RPMI7951 (cell line): ENCODE measurements at regions not wholly inside any gene's neighbourhood (a gene's known extent, or its start where the extent isn't known, plus 50 kb on each side); places are given as distances from the start of the nearest gene placed in this dataset.
A peak's percentile ranks its signal among the peaks of the same experiment; 100 is the strongest.
"Not testable (repeated sequence)": the region's sequence is repeated elsewhere in the genome, so short reads cannot be mapped to it uniquely, and the experiment has no call there.

Experiments used
- DNase-seq: peaks from one replicate; pipeline ENCODE4 v3.0.0-alpha.2; 2012; ENCODE audit warnings: low read depth

DNA sequence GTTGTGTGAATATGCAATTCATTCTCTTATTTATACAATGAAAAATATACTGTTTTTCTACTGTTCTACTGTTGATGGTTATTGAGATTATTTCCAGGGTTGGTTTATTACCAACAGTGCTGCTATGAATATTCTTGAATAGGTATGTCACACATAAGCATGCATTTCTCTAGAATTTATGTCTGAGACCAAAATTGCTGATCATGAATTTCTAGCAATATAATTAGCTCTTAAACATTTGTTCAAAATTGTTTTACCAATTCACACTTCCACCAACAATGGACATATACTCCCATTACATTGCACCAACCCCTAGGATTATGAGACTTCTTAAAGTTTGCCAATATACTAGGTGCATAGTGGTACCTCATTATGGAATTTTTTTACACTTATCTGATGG lies 164.1 kb upstream of the KCNQ5 start:
- no peak for DNase-seq

DNA sequence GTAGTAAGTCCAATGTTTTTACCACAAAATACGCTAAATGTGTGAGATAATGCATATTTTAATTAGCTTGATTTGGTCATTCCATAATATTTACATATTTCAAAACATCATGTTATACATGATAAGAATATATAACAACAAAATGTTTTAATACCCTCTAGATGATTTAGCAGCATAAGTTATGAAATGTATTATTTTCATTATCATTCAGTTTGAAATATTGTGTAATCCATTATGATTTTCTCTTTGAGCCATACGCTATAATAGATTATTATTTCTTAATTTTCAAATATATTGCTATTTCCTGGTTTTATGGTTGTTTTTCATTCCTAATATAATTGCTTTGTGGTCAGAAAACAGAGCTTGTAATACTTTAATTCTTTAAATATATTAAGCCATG lies 163.3 kb upstream of the KCNQ5 start:
- no peak for DNase-seq

DNA sequence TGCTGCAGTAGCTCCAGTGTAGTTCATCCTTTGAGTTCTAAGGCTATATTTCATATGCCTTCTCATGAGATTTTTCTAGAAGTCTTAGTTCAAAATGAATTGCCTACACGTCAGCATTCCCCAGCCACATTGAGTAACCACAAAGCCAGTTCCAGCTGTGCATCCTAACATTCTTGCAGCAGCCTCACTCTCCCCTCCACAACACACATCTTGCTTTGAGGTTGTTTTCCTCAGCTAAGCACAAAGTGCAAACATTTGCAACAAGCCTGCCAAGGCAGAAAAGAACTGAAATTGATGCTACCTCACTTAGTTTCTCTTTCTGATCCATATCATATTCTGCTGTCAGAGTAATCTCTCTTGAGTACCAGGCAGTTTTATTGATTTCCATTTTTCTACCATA lies 160.7 kb upstream of the KCNQ5 start:
- no peak for DNase-seq

DNA sequence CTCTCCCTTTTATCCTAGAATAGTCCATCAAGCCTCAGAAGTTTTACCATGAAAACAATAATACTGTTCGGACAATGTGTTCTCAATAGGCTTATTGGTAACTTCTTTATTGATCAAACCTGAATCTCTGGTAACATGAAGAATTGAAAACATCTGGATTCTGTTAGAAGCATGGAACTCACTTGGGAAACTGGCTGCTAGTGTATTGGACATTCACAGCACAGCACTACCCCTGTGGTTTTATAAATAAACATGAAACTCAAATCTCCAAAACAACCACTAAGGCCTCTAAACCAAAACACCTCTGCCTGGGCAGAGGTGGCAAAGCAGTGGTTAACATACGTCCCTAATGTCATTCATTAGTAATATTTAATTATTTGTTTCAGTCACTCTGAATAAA lies 157.6 kb upstream of the KCNQ5 start:
- DNase-seq, result no peak

DNA sequence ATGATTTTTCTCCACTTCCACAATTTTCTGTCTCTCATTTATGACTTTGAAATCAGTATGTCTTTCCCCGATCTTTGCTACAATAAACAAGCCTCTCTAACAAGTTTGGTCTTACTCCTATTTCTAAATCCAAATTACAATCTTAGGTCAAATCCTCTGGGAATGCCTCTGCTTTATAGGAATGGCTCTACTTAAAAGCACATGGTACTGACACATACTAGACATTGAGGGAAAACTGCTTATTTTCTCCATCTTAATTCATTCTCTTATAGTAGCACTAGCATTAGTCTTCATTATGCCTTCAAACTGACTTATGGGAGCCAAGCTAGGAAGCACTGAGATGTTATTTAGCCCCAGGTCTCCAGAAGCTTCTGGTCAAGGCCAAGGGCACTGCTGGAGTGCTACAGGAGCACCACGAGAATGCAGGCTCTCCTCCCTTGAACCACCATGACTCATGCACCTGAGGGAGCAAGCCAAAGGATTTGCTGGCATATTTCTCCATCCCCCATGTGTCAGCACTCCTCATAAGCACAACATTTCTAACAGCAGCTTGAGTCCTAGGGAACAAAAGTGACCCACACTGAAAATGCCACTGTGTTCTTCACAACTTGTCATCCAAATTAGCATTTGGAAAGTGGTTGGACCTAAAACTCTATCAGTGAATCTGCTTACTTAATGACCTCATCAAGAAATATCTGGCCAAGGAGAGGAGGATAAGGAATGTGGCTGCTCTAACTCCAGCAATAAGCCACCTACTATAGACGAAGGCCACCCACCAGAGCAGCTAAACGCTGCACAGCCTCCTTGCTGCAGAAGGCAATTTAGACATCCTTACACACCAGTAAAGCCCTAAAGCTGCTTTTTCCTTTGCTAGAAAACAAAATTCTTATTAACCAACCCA lies 156.8 kb upstream of the KCNQ5 start:
- peak; percentile 4 for DNase-seq

DNA sequence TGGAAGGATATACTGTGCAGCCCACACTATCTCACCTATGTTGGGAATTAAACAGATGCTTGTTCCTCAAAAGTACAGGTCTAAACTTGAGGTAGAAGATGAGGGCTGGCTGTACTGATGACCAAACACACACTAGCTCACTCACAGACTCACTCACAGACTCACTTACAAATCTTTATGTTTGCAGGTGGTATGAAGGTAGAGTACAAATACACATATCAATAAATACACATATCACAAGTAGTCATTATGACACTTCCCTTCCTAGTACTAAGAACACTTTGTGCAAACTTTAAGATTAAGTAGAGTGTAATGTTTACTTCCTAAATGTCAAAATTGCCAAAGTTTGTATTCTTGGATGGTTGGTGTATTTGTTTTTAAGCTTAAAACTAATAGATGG lies 155.4 kb upstream of the KCNQ5 start:
- no peak for DNase-seq

DNA sequence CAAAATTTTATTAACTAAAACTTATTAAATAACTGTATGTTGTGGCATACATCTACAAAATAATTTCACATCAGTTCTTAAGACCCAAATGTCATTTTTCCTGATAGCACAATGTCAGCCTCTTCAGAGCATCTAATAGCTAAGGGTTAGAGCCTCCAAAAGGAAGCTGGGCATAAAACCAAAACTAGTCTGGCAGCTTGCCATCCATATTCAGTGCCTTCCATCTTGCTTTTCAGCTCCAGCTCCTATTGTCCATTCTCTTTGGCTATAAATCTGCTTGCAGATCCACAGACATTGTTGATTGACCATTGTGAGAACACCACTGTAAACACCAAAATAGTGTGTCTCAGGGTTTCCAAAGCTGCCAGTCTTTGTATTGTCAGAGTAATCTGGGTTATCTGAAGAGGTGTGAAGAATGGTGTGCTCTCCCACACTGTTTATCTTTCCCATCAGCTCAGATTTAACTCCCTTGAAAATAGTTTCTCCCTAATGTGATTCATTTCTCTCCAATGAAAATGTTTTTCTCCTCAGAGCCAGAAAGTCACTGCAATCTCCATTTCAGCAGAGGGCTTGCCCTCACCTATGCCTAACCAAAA lies 154.8 kb upstream of the KCNQ5 start:
- no peak for DNase-seq

DNA sequence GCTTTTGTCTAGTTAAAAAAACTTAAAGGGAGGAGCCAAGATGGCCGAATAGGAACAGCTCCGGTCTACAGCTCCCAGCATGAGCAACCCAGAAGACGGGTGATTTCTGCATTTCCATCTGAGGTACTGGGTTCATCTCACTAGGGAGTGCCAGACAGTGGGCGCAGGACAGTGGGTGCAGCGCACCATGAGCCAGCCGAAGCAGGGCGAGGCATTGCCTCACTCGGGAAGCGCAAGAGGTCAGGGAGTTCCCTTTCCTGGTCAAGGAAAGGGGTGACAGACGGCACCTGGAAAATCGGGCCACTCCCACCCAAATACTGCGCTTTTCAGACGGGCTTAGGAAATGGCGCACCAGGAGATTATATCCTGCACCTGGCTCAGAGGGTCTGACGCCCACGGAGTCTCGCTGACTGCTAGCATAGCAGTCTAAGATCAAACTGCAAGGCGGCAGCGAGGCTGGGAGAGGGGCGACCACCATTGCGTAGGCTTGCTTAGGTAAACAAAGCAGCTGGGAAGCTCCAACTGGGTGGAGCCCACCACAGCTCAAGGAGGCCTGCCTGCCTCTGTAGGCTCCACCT lies 152.4 kb upstream of the KCNQ5 start:
- DNase-seq, result not testable (repeated sequence)

DNA sequence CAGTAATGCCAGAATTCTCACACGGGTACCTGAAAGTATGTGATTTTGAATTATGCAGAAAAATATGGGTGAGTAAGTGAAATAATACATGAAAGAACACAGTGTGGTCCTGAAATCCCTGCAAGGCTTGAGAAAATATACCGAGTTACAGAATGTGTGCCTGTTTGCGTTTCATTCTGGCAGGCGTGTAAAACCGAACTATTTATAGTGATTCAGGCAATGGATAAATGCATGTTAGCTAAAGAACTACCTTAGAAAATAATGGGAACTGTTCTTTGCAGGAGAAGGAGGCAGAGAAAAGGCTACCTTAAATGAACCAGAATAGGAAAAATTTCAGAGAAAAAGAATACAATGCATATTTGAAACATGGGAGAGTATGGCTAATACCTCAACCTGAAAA lies 145.8 kb upstream of the KCNQ5 start:
- DNase-seq, result no peak

DNA sequence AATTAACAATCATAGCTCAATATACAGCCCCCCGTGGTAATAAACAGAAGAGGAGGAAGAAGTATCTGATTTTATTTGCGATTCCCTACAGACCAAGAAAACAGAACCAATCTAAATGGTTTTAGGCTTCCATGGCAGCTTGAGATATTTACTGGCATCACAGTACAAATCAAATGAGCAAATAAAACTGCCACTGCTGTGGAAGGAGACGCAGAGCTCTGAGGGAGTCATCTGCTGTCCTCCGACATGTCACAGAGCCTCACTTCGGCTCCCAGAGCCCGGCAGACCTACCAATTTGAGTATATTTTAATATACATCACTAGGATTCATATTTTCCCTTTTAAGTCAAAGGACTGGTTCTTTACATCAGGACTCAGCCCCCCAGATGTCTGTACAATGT lies 145.2 kb upstream of the KCNQ5 start:
- DNase-seq, result no peak

DNA sequence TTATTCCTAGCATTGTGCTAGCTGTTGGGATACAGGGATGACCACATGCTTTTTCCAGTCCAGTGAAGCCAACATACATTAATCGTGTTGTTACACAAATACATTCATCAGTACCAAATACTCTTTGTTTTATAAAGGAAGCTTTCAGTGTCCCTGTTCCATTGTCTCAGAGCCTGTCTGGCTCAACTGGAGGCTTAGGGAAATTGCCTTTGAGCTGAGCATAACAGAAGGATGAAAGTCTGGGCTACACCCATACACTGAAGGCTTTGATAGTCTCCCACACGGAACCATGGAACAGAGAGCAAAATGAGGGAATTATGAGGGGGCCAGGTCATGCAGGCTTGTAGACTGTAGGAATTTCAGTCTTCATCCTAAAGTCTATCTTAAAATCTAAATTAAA lies 126.4 kb upstream of the KCNQ5 start:
- no peak for DNase-seq

DNA sequence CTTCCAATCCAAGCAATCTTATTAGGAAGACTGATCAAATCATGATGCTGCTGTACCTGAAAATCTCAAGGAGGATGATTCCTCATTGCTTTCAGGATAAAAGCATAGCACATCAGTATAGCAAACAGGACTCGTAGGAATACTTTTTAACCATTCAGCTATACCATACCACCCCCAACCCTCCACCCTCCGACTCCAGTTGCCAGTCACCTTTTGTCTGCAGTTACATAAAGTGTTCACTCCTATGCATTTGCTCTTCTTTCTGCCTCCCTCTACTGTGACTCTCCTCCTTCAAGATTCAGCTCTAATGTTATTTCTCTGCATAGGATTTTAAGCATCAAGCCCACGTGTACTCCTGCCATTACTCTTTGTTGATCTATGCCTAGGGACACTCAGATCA lies 124.7 kb upstream of the KCNQ5 start:
- no peak for DNase-seq

DNA sequence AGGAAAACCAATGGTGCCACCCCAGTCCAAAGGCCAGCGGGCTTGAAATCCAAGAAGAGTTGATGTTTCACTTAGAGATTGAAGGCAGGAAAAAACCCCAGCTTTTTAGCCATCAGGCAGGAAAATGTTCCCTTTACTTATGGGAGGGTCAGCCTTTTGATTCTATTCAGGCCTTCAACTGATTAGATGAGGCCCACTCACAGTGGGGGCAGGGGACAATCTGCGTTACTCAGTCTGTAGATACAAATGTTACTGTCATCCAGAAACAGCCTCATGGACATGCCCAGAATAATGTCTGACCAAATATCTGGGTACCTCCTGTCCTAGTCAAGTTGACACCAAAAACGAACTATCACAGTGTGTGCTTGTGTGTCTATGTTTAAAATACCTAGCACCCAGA lies 121.2 kb upstream of the KCNQ5 start:
- no peak for DNase-seq

DNA sequence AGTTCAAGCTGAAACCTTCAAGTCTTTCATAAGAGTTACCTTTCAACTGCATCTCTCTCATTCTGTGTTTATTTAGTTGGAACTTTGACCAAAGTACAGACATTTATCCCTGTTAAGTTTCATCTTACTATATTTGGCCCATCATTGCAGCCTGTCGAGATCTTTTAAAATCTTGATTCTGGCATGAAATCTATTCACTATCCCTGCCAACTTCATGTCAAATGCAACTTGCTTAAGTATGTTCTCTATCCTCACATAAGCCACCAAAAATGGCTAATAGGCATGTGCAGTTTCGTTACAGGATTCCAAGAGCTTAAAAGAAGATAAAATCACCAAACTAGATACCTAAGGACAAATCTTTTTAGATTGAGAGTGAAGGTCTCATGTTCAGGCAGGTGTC lies 117.5 kb upstream of the KCNQ5 start:
- no peak for DNase-seq

DNA sequence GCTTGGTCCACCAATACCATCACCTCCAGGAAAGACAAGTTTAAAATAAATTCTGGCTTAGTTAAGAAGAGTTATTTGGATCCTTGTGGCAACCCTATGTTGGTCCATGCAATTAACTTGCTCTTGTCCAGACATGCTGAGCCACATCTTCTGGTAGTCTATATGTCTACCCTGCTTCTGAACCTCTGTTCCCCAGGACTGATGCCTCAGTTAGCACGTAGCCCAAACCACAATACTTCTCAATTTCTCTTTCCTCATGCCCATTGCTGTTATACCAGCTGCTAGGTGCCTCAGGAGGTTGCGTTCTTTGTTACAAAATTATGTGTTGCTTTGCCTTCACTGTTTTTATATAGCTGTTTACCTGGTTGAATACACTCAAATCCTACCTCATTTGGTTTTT lies 116.4 kb upstream of the KCNQ5 start:
- no peak for DNase-seq

DNA sequence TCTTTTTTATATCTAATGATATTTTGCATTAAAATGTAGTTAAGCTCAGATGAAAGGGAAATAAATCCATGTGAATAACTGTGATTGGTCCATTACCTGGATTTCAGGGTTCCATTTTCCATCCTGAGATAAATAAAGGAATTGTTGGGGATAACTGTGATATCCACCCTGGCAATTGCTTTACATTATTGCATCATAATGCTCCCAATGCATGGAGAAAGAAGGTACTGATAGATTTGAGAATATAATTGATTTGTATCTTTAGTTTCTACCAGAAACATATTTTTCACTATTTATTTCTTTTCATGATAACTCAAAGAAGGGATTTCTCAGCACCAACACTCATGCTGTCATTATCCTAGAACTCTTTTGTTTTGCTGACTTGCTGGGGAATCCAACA lies 102.0 kb upstream of the KCNQ5 start:
- DNase-seq, result no peak

DNA sequence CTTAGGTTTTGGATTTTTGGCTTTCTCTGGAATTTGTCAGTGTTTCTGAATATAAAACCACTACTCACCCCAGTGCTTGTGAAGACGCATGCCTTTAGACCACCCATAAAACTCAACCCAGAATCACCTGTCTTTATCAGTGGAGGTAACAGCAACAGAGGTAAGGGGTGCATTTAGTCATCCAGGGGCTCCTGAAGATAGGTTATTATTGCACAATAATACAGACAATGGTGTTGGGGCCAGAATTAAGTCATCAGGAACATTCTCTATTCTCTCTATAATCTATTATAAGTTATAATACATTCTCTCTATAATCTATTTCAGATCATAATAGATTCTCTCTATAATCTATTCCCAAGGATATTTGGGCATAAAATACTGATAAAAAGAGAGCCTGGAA lies 100.2 kb upstream of the KCNQ5 start:
- DNase-seq, result no peak

DNA sequence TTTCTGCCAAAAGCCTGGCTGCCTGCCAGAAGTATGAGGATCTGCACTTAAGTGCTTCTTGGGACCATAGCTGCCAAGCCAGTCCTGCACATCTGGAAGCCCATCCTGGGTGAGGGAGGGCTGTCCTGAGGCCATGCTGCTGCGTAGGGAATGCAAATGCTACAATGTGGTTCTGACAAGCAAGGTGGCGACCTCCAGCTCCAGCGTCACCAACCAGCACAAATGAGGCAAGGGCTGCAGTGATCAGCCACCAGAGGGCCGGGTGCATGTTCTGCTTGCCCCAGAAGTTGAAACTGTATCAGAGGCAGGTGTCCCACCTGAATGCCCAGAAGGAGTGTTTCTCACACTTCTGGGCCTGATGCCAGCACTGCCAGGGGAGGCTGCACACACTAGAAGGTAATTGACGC lies 99.1 kb upstream of the KCNQ5 start:
- no peak for DNase-seq

DNA sequence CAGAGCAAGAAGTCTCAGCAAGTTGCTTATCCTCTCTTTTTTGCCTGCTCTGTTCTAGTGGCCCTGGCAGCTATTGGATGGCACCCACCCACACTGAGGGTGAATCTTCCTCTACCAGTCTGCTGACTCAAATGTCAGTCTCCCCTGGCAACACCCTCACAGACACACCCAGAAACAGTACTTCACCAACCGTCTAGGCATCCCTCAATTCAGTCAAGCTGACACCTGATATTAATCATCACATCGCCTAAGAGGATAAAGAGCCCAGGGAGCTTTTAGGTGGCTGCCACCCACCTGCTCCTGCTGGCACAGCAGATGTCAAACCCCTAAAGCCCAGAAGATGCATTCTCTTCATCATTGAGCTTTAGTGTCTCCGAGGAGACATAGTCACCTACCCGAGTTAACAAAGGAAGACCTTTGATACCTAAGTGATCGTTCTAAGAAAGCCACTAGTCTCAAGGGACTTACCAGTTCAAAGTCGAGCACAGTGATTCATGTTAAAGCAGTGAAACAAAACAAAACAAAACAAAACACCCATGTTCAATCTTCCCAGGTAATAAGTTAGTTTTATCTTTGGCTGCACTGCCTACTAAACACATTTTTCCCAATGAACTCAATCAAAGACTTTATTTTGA lies 97.7 kb upstream of the KCNQ5 start:
- no peak for DNase-seq

DNA sequence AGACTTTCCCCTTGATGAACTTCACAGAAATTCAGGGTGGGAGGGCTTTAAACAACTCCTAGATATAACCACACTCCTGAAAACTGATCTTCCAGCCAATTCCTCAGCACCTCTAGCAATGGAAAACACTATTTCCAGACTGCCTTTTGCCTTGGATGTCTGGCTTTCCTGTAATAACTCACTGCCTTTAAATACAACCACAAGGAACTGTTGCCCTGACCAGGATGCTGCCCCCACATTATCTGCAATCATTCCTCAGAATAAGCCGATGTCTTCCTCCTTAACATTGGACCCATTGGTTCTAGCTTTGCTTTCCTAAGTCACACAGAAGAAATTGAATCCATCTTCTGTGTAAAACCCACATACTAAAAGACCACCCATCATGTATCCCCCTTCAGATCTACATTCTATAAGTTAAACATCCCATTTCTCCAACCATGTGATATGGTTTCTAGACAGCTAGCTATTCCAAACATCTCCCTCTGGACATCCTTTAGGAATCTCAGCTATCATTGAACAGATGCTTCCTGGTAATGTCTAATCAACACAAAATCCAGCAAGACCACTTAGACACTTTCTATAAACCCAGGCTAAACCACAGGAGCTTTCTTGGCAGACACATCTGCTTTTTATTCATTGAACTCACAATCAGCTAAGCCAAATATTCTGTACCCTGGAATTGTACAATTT lies 95.9 kb upstream of the KCNQ5 start:
- no peak for DNase-seq

DNA sequence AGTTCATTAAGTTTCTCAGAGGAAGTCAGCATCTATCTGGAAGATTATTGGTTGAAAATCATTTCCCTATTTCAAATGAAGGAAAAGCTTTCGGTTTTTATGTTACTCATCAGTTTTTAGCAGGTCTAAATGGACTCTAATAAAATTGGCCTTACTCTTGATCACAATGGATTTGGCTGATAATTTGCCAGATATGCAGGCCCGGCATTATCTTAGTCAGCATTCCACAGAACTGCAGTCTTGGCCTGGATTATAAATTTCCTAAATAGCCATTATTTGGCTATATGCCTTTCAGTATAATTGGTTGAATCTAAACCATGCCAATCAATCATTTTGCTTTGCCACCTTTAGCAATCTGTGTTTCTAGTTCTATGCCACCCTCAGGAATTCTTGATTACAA lies 91.7 kb upstream of the KCNQ5 start:
- DNase-seq, result no peak

DNA sequence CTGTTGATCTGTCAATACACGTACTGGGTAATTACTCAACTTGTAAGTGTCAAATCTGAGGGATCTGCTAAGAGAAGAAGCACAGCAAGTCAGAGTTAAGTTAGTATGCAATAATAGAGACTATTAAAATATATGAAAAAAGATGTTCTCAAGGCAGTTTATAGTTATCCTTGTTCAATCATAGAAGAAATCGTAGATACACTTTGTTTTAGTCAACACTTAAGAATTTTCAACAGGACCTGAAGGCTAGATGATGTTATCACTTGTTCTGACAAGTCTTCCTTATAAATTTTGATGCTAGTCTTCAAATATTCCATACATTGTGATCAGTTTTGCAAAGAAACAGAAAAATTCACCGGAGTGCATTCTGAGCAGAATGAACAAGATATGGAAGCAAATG lies 91.1 kb upstream of the KCNQ5 start:
- no peak for DNase-seq
